Sigmoid colon (tissue), 4 donors: ENCODE measurements at regions not wholly inside any gene's neighbourhood (a gene's known extent, or its start where the extent isn't known, plus 50 kb on each side); places are given as distances from the start of the nearest gene placed in this dataset.

Source experiments
- EP300 ChIP-seq, 4 donors: sonication (generic); formaldehyde crosslinking; IDR thresholded peaks; one replicate each; pipeline ENCODE4 v1.6.1; 2017; ENCODE audit warnings: antibody characterized with exemption in 4 of 4
- POLR2A ChIP-seq, 2 donors: fragments of 450-650 bp; IDR thresholded peaks; one replicate each; pipeline ENCODE4 v1.6.1; 2016; ENCODE audit warnings: antibody characterized with exemption in 2 of 2, mild to moderate bottlenecking in 2 of 2, moderate library complexity in 2 of 2
- POLR2AphosphoS5 ChIP-seq, 4 donors: sonication (generic); formaldehyde crosslinking; IDR thresholded peaks; one replicate each; pipeline ENCODE4 v1.6.1; 2017; ENCODE audit warnings: antibody characterized with exemption in 4 of 4
- TF ChIP-seq, protein P1 (sequence below), 4 experiments: fragments of 450-650 bp in 3 of 4; fragments of 200-600 bp in 1 of 4; IDR thresholded peaks; one replicate each; pipeline ENCODE4 v1.5.1; 2016 to 2019; ENCODE audit warnings: antibody characterized with exemption in 4 of 4, mild to moderate bottlenecking in 3 of 4, moderate library complexity in 2 of 4

DNA sequence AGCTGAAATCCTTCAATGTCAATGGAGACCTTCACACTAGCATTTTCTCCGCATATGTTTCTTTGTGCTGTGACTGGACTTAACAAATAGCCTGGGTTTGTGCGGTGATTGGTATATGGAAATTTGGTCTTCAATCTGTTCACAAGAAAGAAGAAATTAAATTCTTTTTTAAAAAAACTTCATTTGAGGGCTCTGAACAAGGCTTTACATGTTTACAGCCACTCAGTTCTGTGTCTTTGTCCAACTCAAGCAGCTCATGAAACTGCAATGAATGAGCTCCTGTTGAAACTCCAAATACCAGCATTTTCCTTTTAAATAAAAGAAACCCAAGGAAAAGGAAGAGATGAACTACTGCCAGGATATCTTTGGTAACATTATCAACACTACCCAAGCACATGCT is 57.3 kb downstream of the PIK3C2A start:
- TF ChIP-seq EP300 (IDR thresholded peaks at IDR 0.05) (no peak), POLR2A (IDR thresholded peaks at IDR 0.05) (no peak), POLR2AphosphoS5 (IDR thresholded peaks at IDR 0.05) (no peak)
- TF ChIP-seq, protein P1, sequence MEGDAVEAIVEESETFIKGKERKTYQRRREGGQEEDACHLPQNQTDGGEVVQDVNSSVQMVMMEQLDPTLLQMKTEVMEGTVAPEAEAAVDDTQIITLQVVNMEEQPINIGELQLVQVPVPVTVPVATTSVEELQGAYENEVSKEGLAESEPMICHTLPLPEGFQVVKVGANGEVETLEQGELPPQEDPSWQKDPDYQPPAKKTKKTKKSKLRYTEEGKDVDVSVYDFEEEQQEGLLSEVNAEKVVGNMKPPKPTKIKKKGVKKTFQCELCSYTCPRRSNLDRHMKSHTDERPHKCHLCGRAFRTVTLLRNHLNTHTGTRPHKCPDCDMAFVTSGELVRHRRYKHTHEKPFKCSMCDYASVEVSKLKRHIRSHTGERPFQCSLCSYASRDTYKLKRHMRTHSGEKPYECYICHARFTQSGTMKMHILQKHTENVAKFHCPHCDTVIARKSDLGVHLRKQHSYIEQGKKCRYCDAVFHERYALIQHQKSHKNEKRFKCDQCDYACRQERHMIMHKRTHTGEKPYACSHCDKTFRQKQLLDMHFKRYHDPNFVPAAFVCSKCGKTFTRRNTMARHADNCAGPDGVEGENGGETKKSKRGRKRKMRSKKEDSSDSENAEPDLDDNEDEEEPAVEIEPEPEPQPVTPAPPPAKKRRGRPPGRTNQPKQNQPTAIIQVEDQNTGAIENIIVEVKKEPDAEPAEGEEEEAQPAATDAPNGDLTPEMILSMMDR (IDR thresholded peaks at IDR 0.05), result no peak
